GM23338 (cell line): ENCODE measurements at regions not wholly inside any gene's neighbourhood (a gene's known extent, or its start where the extent isn't known, plus 50 kb on each side); places are given as distances from the start of the nearest gene placed in this dataset.

ENCODE experiments used
- ATAC-seq: fragments of 200-7000 bp; cut with Tn5 transposase; 3 replicates; pipeline ENCODE4 v1.9.1; 2020
- DNase-seq: peaks from one replicate; pipeline ENCODE4 v3.0.0-alpha.2; 2015; ENCODE audit warnings: low spot score
- H2AFZ ChIP-seq: fragments of 200-600 bp; sonication (generic); 2 replicates; pipeline ENCODE4 v1.8.0; 2016; ENCODE audit warnings: antibody characterized with exemption, mild to moderate bottlenecking, moderate library complexity
- H3F3A ChIP-seq: fragments of 200-600 bp; sonication (generic); replicated peaks from 2 replicates; pipeline ENCODE4 v1.8.0; 2017; ENCODE audit warnings: antibody characterized with exemption, mixed run types, low read depth
- H3K27ac ChIP-seq: fragments of 200-600 bp; sonication (generic); 2 replicates; pipeline ENCODE4 v1.6.1; 2016; ENCODE audit warnings: low read depth
- H3K27me3 ChIP-seq: fragments of 200-600 bp; sonication (generic); 2 replicates; pipeline ENCODE4 v1.8.0; 2016; ENCODE audit warnings: mild to moderate bottlenecking, mixed run types, moderate library complexity; ENCODE audit not compliant: insufficient read depth
- H3K36me3 ChIP-seq: fragments of 200-600 bp; sonication (generic); 2 replicates; pipeline ENCODE4 v1.8.0; 2016; ENCODE audit warnings: mild to moderate bottlenecking; ENCODE audit not compliant: insufficient read depth
- H3K4me1 ChIP-seq: fragments of 200-600 bp; sonication (generic); 2 replicates; pipeline ENCODE4 v1.8.0; 2016; ENCODE audit warnings: mild to moderate bottlenecking, moderate library complexity; ENCODE audit not compliant: insufficient read depth
- H3K4me2 ChIP-seq: fragments of 200-600 bp; sonication (generic); 2 replicates; pipeline ENCODE4 v1.7.1; 2017; ENCODE audit warnings: mixed run types
- H3K4me3 ChIP-seq: fragments of 200-600 bp; sonication (generic); 2 replicates; pipeline ENCODE4 v1.6.1; 2016; ENCODE audit warnings: mixed run types
- H3K79me2 ChIP-seq: fragments of 200-600 bp; sonication (generic); replicated peaks from 2 replicates; pipeline ENCODE4 v1.8.0; 2017; ENCODE audit warnings: mild to moderate bottlenecking; ENCODE audit not compliant: insufficient read depth
- H3K9me2 ChIP-seq: fragments of 200-600 bp; sonication (generic); 2 replicates; pipeline ENCODE4 v1.8.0; 2017; ENCODE audit not compliant: insufficient read depth
- H4K20me1 ChIP-seq: fragments of 200-600 bp; sonication (generic); replicated peaks from 2 replicates; pipeline ENCODE4 v1.8.0; 2017; ENCODE audit warnings: mild to moderate bottlenecking; ENCODE audit not compliant: insufficient read depth
- H3K27ac Mint-ChIP-seq: 2 replicates; pipeline ENCODE4 v1.8.0; 2020; ENCODE audit warnings: inconsistent platforms, mild to moderate bottlenecking, moderate library complexity, mixed read lengths
- H3K27me3 Mint-ChIP-seq: 3 replicates; pipeline ENCODE4 v1.8.0; 2022; ENCODE audit warnings: low read depth, mild to moderate bottlenecking, moderate library complexity, mixed read lengths, inconsistent platforms; ENCODE audit not compliant: insufficient read depth, poor library complexity
- H3K36me3 Mint-ChIP-seq: 3 replicates; pipeline ENCODE4 v1.8.0; 2021; ENCODE audit warnings: low read depth, mild to moderate bottlenecking, inconsistent platforms, moderate library complexity, mixed read lengths
- H3K4me1 Mint-ChIP-seq: 3 replicates; pipeline ENCODE4 v1.8.0; 2020; ENCODE audit warnings: mild to moderate bottlenecking, inconsistent platforms, mixed read lengths
- H3K4me3 Mint-ChIP-seq: 3 replicates; pipeline ENCODE4 v1.8.0; 2021; ENCODE audit warnings: moderate library complexity, mild to moderate bottlenecking, inconsistent platforms, mixed read lengths
- H3K9me3 Mint-ChIP-seq: 3 replicates; pipeline ENCODE4 v1.8.0; 2020; ENCODE audit warnings: moderate library complexity, mild to moderate bottlenecking, inconsistent platforms, mixed read lengths
- CREB1 ChIP-seq: fragments of 250-450 bp; sonication (Bioruptor Pico); IDR thresholded peaks from 2 replicates; pipeline ENCODE4 v1.5.0; 2020; ENCODE audit warnings: low read depth, mild to moderate bottlenecking, moderate library complexity
- CTCF ChIP-seq, 2 experiments: fragments of 200-600 bp in 1 of 2; sonication (generic) in 1 of 2; conservative IDR thresholded peaks; 2 replicates each; pipeline versions ENCODE4 v1.5.1 to v1.6.1; 2016 to 2017; ENCODE audit warnings: antibody characterized with exemption in 2 of 2, low read depth in 2 of 2, mild to moderate bottlenecking in 2 of 2, moderate library complexity in 1 of 2
- EZH2 ChIP-seq: fragments of 200-600 bp; sonication (generic); IDR thresholded peaks from one replicate; pipeline ENCODE4 v1.8.0; 2017; ENCODE audit warnings: antibody characterized with exemption, mild to moderate bottlenecking, low read depth; ENCODE audit not compliant: unreplicated experiment
- EZH2phosphoT487 ChIP-seq: fragments of 200-600 bp; sonication (generic); IDR thresholded peaks from one replicate; pipeline ENCODE4 v1.8.1; 2018; ENCODE audit warnings: antibody characterized with exemption; ENCODE audit not compliant: unreplicated experiment
- JUNB ChIP-seq: IDR thresholded peaks from one replicate; pipeline ENCODE4 v1.6.1; 2016; ENCODE audit warnings: antibody characterized with exemption; ENCODE audit not compliant: unreplicated experiment
- NANOG ChIP-seq: IDR thresholded peaks from 2 replicates; pipeline ENCODE4 v1.6.1; 2016; ENCODE audit warnings: antibody characterized with exemption, borderline replicate concordance
- POLR2AphosphoS5 ChIP-seq: IDR thresholded peaks from 2 replicates; pipeline ENCODE4 v1.6.1; 2016; ENCODE audit warnings: antibody characterized with exemption, low read depth
- STAT1 ChIP-seq: IDR thresholded peaks from one replicate; pipeline ENCODE4 v1.6.1; 2016; ENCODE audit warnings: antibody characterized with exemption; ENCODE audit not compliant: unreplicated experiment
- ZNF114 ChIP-seq: fragments of 250-450 bp; sonication (Bioruptor Pico); IDR thresholded peaks from 2 replicates; pipeline ENCODE4 v1.5.0; 2020; ENCODE audit warnings: mild to moderate bottlenecking, moderate library complexity
- ZNF331 ChIP-seq: fragments of 250-450 bp; sonication (Bioruptor Pico); IDR thresholded peaks from 2 replicates; pipeline ENCODE4 v1.5.0; 2020; ENCODE audit warnings: low read depth, mild to moderate bottlenecking, moderate library complexity
- ZNF462 ChIP-seq: fragments of 250-450 bp; sonication (Bioruptor Pico); IDR thresholded peaks from 2 replicates; pipeline ENCODE4 v1.5.0; 2020; ENCODE audit warnings: mild to moderate bottlenecking, moderate library complexity
- TF ChIP-seq, protein P1 (sequence below): IDR thresholded peaks from 2 replicates; pipeline ENCODE4 v1.6.1; 2016; ENCODE audit warnings: antibody characterized with exemption
- TF ChIP-seq, protein P2 (sequence below): IDR thresholded peaks from one replicate; pipeline ENCODE4 v1.6.1; 2018; ENCODE audit warnings: antibody characterized with exemption; ENCODE audit not compliant: unreplicated experiment

GRCh38 chr9:99336531-99336930, 114.4 kb downstream of the SEC61B start:
- Histone ChIP-seq H2AFZ (no peak overlapping the region), H3K27me3 (no peaks in the 10 kb centered on the region), H3K36me3 (no peaks in the 10 kb centered on the region), H3K4me3 (no peak overlapping the region), H3K27ac (no peak overlapping the region), H4K20me1 (no peaks in the 10 kb centered on the region), H3K4me1 (no peaks in the 10 kb centered on the region), H3F3A (no peaks in the 10 kb centered on the region), H3K79me2 (no peaks in the 10 kb centered on the region), H3K9me2 (peaks cover 2% of the 10 kb centered on the region; the same call in 1 of the 2 replicates), H3K4me2 (no peak overlapping the region)
- TF ChIP-seq ZNF331 (CRISPR knock-in tag): no peak
- no peak for TF ChIP-seq EZH2phosphoT487
- TF ChIP-seq NANOG: no peak
- TF ChIP-seq POLR2AphosphoS5: no peak
- TF ChIP-seq, protein P1, sequence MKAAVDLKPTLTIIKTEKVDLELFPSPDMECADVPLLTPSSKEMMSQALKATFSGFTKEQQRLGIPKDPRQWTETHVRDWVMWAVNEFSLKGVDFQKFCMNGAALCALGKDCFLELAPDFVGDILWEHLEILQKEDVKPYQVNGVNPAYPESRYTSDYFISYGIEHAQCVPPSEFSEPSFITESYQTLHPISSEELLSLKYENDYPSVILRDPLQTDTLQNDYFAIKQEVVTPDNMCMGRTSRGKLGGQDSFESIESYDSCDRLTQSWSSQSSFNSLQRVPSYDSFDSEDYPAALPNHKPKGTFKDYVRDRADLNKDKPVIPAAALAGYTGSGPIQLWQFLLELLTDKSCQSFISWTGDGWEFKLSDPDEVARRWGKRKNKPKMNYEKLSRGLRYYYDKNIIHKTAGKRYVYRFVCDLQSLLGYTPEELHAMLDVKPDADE: no peak
- no peak for TF ChIP-seq CREB1 (CRISPR knock-in tag)
- TF ChIP-seq, protein P2, sequence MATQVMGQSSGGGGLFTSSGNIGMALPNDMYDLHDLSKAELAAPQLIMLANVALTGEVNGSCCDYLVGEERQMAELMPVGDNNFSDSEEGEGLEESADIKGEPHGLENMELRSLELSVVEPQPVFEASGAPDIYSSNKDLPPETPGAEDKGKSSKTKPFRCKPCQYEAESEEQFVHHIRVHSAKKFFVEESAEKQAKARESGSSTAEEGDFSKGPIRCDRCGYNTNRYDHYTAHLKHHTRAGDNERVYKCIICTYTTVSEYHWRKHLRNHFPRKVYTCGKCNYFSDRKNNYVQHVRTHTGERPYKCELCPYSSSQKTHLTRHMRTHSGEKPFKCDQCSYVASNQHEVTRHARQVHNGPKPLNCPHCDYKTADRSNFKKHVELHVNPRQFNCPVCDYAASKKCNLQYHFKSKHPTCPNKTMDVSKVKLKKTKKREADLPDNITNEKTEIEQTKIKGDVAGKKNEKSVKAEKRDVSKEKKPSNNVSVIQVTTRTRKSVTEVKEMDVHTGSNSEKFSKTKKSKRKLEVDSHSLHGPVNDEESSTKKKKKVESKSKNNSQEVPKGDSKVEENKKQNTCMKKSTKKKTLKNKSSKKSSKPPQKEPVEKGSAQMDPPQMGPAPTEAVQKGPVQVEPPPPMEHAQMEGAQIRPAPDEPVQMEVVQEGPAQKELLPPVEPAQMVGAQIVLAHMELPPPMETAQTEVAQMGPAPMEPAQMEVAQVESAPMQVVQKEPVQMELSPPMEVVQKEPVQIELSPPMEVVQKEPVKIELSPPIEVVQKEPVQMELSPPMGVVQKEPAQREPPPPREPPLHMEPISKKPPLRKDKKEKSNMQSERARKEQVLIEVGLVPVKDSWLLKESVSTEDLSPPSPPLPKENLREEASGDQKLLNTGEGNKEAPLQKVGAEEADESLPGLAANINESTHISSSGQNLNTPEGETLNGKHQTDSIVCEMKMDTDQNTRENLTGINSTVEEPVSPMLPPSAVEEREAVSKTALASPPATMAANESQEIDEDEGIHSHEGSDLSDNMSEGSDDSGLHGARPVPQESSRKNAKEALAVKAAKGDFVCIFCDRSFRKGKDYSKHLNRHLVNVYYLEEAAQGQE: no peak
- TF ChIP-seq CTCF (conservative IDR thresholded peaks at IDR 0.05; ENCODE audit: low read depth in 2 of 2): no peak
- no peak for TF ChIP-seq EZH2
- no peak for TF ChIP-seq JUNB
- no peak for TF ChIP-seq ZNF114 (CRISPR knock-in tag)
- TF ChIP-seq ZNF462: no peak
- TF ChIP-seq STAT1: no peak
- Mint-ChIP-seq H3K4me3 (no peak overlapping the region), H3K36me3 (no peaks in the 10 kb centered on the region), H3K27me3 (no peaks in the 10 kb centered on the region), H3K4me1 (no peaks in the 10 kb centered on the region), H3K9me3 (no peaks in the 10 kb centered on the region; the same call in 2 of the 3 replicates), H3K27ac (no peak overlapping the region)
- no peak for DNase-seq
- no peak for ATAC-seq
